ENCODE measurements at regions not wholly inside any gene's neighbourhood (a gene's known extent, or its start where the extent isn't known, plus 50 kb on each side); places are given as distances from the start of the nearest gene placed in this dataset.

- TF ChIP-seq REST (IDR thresholded peaks at IDR 0.05; ENCODE audit: unreplicated experiment) (no peak), STAT1 (IDR thresholded peaks at IDR 0.05; ENCODE audit: unreplicated experiment) (no peak)
- TF ChIP-seq, protein P1, sequence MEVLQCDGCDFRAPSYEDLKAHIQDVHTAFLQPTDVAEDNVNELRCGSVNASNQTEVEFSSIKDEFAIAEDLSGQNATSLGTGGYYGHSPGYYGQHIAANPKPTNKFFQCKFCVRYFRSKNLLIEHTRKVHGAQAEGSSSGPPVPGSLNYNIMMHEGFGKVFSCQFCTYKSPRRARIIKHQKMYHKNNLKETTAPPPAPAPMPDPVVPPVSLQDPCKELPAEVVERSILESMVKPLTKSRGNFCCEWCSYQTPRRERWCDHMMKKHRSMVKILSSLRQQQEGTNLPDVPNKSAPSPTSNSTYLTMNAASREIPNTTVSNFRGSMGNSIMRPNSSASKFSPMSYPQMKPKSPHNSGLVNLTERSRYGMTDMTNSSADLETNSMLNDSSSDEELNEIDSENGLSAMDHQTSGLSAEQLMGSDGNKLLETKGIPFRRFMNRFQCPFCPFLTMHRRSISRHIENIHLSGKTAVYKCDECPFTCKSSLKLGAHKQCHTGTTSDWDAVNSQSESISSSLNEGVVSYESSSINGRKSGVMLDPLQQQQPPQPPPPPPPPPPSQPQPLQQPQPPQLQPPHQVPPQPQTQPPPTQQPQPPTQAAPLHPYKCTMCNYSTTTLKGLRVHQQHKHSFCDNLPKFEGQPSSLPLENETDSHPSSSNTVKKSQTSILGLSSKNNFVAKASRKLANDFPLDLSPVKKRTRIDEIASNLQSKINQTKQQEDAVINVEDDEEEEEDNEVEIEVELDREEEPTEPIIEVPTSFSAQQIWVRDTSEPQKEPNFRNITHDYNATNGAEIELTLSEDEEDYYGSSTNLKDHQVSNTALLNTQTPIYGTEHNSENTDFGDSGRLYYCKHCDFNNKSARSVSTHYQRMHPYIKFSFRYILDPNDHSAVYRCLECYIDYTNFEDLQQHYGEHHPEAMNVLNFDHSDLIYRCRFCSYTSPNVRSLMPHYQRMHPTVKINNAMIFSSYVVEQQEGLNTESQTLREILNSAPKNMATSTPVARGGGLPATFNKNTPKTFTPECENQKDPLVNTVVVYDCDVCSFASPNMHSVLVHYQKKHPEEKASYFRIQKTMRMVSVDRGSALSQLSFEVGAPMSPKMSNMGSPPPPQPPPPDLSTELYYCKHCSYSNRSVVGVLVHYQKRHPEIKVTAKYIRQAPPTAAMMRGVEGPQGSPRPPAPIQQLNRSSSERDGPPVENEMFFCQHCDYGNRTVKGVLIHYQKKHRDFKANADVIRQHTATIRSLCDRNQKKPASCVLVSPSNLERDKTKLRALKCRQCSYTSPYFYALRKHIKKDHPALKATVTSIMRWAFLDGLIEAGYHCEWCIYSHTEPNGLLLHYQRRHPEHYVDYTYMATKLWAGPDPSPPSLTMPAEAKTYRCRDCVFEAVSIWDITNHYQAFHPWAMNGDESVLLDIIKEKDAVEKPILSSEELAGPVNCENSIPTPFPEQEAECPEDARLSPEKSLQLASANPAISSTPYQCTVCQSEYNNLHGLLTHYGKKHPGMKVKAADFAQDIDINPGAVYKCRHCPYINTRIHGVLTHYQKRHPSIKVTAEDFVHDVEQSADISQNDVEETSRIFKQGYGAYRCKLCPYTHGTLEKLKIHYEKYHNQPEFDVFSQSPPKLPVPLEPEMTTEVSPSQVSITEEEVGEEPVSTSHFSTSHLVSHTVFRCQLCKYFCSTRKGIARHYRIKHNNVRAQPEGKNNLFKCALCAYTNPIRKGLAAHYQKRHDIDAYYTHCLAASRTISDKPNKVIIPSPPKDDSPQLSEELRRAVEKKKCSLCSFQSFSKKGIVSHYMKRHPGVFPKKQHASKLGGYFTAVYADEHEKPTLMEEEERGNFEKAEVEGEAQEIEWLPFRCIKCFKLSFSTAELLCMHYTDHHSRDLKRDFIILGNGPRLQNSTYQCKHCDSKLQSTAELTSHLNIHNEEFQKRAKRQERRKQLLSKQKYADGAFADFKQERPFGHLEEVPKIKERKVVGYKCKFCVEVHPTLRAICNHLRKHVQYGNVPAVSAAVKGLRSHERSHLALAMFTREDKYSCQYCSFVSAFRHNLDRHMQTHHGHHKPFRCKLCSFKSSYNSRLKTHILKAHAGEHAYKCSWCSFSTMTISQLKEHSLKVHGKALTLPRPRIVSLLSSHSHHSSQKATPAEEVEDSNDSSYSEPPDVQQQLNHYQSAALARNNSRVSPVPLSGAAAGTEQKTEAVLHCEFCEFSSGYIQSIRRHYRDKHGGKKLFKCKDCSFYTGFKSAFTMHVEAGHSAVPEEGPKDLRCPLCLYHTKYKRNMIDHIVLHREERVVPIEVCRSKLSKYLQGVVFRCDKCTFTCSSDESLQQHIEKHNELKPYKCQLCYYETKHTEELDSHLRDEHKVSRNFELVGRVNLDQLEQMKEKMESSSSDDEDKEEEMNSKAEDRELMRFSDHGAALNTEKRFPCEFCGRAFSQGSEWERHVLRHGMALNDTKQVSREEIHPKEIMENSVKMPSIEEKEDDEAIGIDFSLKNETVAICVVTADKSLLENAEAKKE (CRISPR knock-in tag; IDR thresholded peaks at IDR 0.05): no peak
Measured at GRCh38 chr7:120171406-120171805, 101.6 kb upstream of the KCND2 start (continued).

GRCh38 chr7:120180221-120180620 is 92.8 kb upstream of the KCND2 start:
- Mint-ChIP-seq H3K27ac (no peak overlapping the region), H3K9me3 (no peaks in the 10 kb centered on the region), H3K4me3 (no peak overlapping the region), H3K36me3 (ENCODE audit: low read depth) (no peaks in the 10 kb centered on the region), H3K27me3 (ENCODE audit: insufficient read depth, low read depth, poor library complexity) (no peaks in the 10 kb centered on the region), H3K4me1 (no peaks in the 10 kb centered on the region)
- Histone ChIP-seq H2AFZ (peak overlapping the region; percentile 43; the same call in 1 of the 2 replicates), H3K4me3 (no peak overlapping the region), H4K20me1 (replicated peaks; ENCODE audit: insufficient read depth) (no peaks in the 10 kb centered on the region), H3F3A (replicated peaks; ENCODE audit: low read depth) (no peaks in the 10 kb centered on the region), H3K4me2 (no peak overlapping the region), H3K27me3 (ENCODE audit: insufficient read depth) (no peaks in the 10 kb centered on the region), H3K9me2 (ENCODE audit: insufficient read depth) (no peaks in the 10 kb centered on the region), H3K36me3 (ENCODE audit: insufficient read depth) (no peaks in the 10 kb centered on the region), H3K27ac (ENCODE audit: low read depth) (no peak overlapping the region), H3K4me1 (ENCODE audit: insufficient read depth) (no peaks in the 10 kb centered on the region), H3K79me2 (replicated peaks; ENCODE audit: insufficient read depth) (no peaks in the 10 kb centered on the region)
- ATAC-seq (no peak), DNase-seq (ENCODE audit: low spot score) (no peak)
- TF ChIP-seq EZH2 (IDR thresholded peaks at IDR 0.05; ENCODE audit: low read depth, unreplicated experiment) (no peak), ZNF114 (CRISPR knock-in tag; IDR thresholded peaks at IDR 0.05) (no peak), JUNB (IDR thresholded peaks at IDR 0.05; ENCODE audit: unreplicated experiment) (no peak), REST (IDR thresholded peaks at IDR 0.05; ENCODE audit: unreplicated experiment) (no peak)
- TF ChIP-seq, protein P2, sequence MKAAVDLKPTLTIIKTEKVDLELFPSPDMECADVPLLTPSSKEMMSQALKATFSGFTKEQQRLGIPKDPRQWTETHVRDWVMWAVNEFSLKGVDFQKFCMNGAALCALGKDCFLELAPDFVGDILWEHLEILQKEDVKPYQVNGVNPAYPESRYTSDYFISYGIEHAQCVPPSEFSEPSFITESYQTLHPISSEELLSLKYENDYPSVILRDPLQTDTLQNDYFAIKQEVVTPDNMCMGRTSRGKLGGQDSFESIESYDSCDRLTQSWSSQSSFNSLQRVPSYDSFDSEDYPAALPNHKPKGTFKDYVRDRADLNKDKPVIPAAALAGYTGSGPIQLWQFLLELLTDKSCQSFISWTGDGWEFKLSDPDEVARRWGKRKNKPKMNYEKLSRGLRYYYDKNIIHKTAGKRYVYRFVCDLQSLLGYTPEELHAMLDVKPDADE (IDR thresholded peaks at IDR 0.05): no peak

Data from GM23338 (cell line).